SK-N-SH (cell line): ENCODE measurements at regions not wholly inside any gene's neighbourhood (a gene's known extent, or its start where the extent isn't known, plus 50 kb on each side); places are given as distances from the start of the nearest gene placed in this dataset.

ENCODE experiments used
- CTCF ChIP-seq: fragments of 200-600 bp; sonication (generic); IDR thresholded peaks from 2 replicates; pipeline ENCODE4 v1.6.1; 2017; ENCODE audit warnings: antibody characterized with exemption, mild to moderate bottlenecking, moderate library complexity
- EZH2phosphoT487 ChIP-seq: fragments of 200-600 bp; sonication (generic); IDR thresholded peaks from 2 replicates; pipeline ENCODE4 v1.6.1; 2017; ENCODE audit warnings: low read depth, mixed run types, mild to moderate bottlenecking, antibody characterized with exemption, moderate library complexity, borderline replicate concordance
- POLR2AphosphoS5 ChIP-seq: IDR thresholded peaks from 2 replicates; pipeline ENCODE4 v1.6.1; 2012; ENCODE audit warnings: low read depth, low read length
- RXRA ChIP-seq: IDR thresholded peaks from 2 replicates; pipeline ENCODE4 v1.4.0; 2012; ENCODE audit warnings: low read depth, mild to moderate bottlenecking, borderline replicate concordance
- TAF1 ChIP-seq: IDR thresholded peaks from 2 replicates; pipeline ENCODE4 v1.6.1; 2012; ENCODE audit warnings: low read depth, mild to moderate bottlenecking, low read length, moderate library complexity, borderline replicate concordance

GRCh38 chr1:229203991-229204632 is 66.8 kb upstream of the RAB4A start:
- TF ChIP-seq POLR2AphosphoS5 (no peak), CTCF (no peak), RXRA (no peak), EZH2phosphoT487 (no peak), TAF1 (no peak)
